GM20000 (cell line): ENCODE measurements at regions not wholly inside any gene's neighbourhood (a gene's known extent, or its start where the extent isn't known, plus 50 kb on each side); places are given as distances from the start of the nearest gene placed in this dataset.

Source experiments
- DNase-seq: peaks from one replicate; pipeline ENCODE4 v3.0.0; 2012; ENCODE audit warnings: low spot score
- CTCF ChIP-seq: IDR thresholded peaks from 2 replicates; pipeline ENCODE4 v1.5.1; 2012; ENCODE audit warnings: mild to moderate bottlenecking, control low read depth; ENCODE audit errors: extremely low read depth, missing control alignments

GRCh38 chr15:68508485-68509189 is 70.2 kb upstream of the CORO2B start:
- DNase-seq, result no peak

DNA sequence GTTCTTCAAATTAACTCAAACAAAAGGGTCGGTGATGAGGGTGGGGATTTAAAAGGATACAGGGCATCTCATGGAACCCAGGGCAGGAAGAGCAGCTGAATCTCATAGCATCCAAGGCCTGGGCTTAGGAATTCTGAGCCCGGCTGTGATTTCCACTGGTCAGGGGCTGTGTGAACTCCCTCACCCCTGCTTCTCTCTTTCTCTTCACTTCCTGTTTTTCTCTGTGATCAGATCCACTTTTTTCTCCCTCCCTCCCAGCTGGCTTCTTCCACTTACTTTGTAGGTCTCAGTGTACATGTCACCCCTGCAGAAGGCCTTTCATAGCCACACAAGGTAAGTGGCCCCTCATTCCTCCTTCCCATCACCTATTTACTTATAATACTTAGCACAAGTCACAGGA is 68.2 kb upstream of the CORO2B start:
- DNase-seq, result no peak
- no peak for TF ChIP-seq CTCF

More at GRCh38 chr15:68508485-68509189, 70.2 kb upstream of the CORO2B start:
- TF ChIP-seq CTCF, result no peak

DNA sequence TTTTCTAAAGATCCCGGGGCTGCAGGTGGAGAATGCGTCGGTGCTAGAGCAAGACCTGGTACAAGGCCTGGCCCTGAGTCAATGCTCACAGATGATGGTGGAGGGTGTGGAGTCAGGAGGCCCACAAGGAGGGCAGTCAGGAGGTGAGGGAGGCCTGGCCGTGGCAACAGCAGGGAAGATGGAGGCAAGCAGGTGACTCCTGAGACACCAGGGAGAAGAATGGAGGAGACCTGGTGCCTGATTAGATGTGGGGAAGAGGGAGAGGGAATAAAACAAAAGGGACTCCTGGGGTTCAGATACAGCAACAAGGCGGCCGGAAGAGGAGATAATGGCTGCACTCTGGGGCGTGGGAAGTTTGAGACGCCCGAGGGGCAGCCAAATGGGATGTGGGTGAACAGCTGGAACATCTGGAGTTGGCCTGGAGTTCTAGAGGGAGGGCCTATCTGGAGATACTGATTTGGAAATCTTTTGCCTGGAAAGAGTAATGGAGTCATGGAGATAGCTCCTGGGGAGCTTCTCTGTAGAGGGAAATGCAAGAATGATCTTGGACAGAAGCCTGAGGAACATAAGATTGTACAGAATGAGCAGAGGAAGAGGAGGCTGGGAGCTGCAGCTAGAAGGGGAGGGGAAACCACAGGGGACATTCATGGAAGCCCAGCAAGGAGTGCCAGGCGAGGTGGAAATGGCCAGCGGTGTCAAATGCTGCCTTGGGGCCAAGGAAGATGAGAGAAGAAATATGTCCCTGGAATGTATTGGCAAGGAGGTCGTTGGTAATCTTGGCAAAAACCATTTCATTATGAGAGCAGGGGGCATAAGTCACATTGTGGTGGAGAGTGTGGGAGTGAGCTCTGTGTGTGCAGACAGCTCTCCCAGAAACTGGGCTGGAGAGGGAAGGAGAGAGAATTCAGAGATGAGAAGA is 67.5 kb upstream of the CORO2B start:
- TF ChIP-seq CTCF, result no peak
- no peak for DNase-seq

- DNase-seq, result no peak
- no peak for TF ChIP-seq CTCF
These were observed 66.7 kb upstream of the CORO2B start for GRCh38 chr15:68512052-68512451.

GRCh38 chr15:68512598-68512997 is 66.2 kb upstream of the CORO2B start:
- DNase-seq, result no peak
- TF ChIP-seq CTCF, result no peak

DNA sequence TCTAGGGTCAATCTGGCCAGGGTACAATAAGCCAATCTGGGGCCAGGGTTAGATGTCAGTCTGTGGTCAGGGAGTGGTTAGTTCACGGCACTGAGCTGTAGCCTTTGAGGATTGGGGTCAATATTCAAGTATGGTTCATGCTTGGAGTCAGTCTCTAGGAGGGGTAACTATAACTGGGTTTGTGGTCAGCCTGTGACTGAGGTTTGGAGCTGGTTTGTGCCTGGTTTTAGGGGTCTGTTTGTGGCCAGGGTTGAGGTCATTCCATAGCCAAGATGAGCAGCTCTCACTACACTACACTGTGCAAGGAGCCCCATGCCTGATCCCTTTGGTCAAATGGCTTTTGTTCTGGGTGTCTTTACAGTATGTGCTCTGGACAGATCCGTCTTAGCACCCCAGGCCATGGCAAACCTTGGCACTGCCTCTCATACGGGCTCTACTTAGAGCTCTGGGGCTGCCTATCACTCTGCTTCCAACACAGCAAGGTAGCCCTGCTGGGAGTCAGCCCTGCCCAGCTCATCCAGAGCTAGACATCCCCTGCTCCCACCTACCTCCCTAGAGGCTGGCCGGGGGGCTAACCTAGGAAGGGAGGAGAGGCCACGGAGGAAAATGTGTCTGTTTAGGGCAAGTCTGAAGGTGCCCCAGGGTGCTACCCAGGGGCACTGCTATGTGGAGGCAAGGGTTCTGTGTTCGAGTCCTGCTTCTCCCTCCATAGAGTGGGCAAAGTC is 63.3 kb upstream of the CORO2B start:
- no peak for DNase-seq
- TF ChIP-seq CTCF, result no peak

- no peak for TF ChIP-seq CTCF
- no peak for DNase-seq
These were observed 61.5 kb upstream of the CORO2B start for GRCh38 chr15:68517285-68517761.
